Neural cell (in vitro differentiated cells): ENCODE measurements at regions not wholly inside any gene's neighbourhood (a gene's known extent, or its start where the extent isn't known, plus 50 kb on each side); places are given as distances from the start of the nearest gene placed in this dataset.

ENCODE experiments used
- H2AFZ ChIP-seq: fragments of 200-600, 300-800 bp; sonication (generic), shearing (Covaris generic); 2 replicates; pipeline ENCODE4 v1.6.0; 2014; ENCODE audit warnings: low read depth, mild to moderate bottlenecking, antibody characterized with exemption, low read length, moderate library complexity
- H3F3A ChIP-seq: fragments of 200-600 bp; shearing (Covaris generic); 2 replicates; pipeline ENCODE4 v1.6.1; 2016; ENCODE audit warnings: mild to moderate bottlenecking, moderate library complexity, mixed read lengths, antibody characterized with exemption, low read length; ENCODE audit not compliant: insufficient read depth, poor library complexity, severe bottlenecking
- H3K27ac ChIP-seq: fragments of 200-600, 300-800 bp; sonication (generic), shearing (Covaris generic); 2 replicates; pipeline ENCODE4 v1.5.1; 2014; ENCODE audit warnings: mild to moderate bottlenecking, low read length, moderate library complexity
- H3K27me3 ChIP-seq: fragments of 300-800, 200-600 bp; sonication (generic), shearing (Covaris generic); 2 replicates; pipeline ENCODE4 v1.6.0; 2014; ENCODE audit warnings: mild to moderate bottlenecking, low read depth, low read length, moderate library complexity; ENCODE audit not compliant: insufficient read depth
- H3K36me3 ChIP-seq: fragments of 300-800, 200-600 bp; sonication (generic), shearing (Covaris generic); 2 replicates; pipeline ENCODE4 v1.5.1; 2014; ENCODE audit warnings: mild to moderate bottlenecking, antibody characterized with exemption, low read length, moderate library complexity; ENCODE audit not compliant: insufficient read depth
- H3K4me2 ChIP-seq: fragments of 300-800, 200-600 bp; sonication (generic), shearing (Covaris generic); 2 replicates; pipeline ENCODE4 v1.6.0; 2014; ENCODE audit warnings: mild to moderate bottlenecking, low read length
- H3K4me3 ChIP-seq: fragments of 300-800, 200-600 bp; sonication (generic), shearing (Covaris generic); 2 replicates; pipeline ENCODE4 v1.5.1; 2014; ENCODE audit warnings: mild to moderate bottlenecking, low read length, moderate library complexity
- H3K79me2 ChIP-seq: fragments of 200-600 bp; shearing (Covaris generic); replicated peaks from 2 replicates; pipeline ENCODE4 v1.6.0; 2014; ENCODE audit warnings: mild to moderate bottlenecking, low read length, moderate library complexity; ENCODE audit not compliant: insufficient read depth
- H3K9ac ChIP-seq: fragments of 300-800, 200-600 bp; sonication (generic), shearing (Covaris generic); 2 replicates; pipeline ENCODE4 v1.6.1; 2016; ENCODE audit warnings: mild to moderate bottlenecking, low read length, mixed read lengths
- H3K9me2 ChIP-seq: fragments of 200-600 bp; shearing (Covaris generic); 2 replicates; pipeline ENCODE4 v1.6.1; 2016; ENCODE audit warnings: mild to moderate bottlenecking, low read length, mixed read lengths; ENCODE audit not compliant: insufficient read depth
- H3K9me3 ChIP-seq: fragments of 200-600, 300-800 bp; sonication (generic), shearing (Covaris generic); 2 replicates; pipeline ENCODE4 v1.6.1; 2016; ENCODE audit warnings: mild to moderate bottlenecking, mixed run types, low read length, moderate library complexity, mixed read lengths
- H4K20me1 ChIP-seq: fragments of 200-600 bp; shearing (Covaris generic); 2 replicates; pipeline ENCODE4 v1.6.1; 2016; ENCODE audit warnings: mild to moderate bottlenecking, mixed run types; ENCODE audit not compliant: insufficient read depth
- CTCF ChIP-seq: fragments of 450-650 bp; IDR thresholded peaks from 2 replicates; pipeline ENCODE4 v1.5.1; 2014; ENCODE audit warnings: antibody characterized with exemption, mild to moderate bottlenecking, moderate library complexity; ENCODE audit not compliant: poor library complexity, severe bottlenecking
- EP300 ChIP-seq: fragments of 450-650 bp; conservative IDR thresholded peaks from 2 replicates; pipeline ENCODE4 v1.6.1; 2014; ENCODE audit warnings: antibody characterized with exemption, mild to moderate bottlenecking, moderate library complexity; ENCODE audit not compliant: poor library complexity, severe bottlenecking
- EZH2 ChIP-seq: fragments of 200-600, 300-800 bp; shearing (Covaris generic), sonication (generic); IDR thresholded peaks from 2 replicates; pipeline ENCODE4 v1.6.1; 2014; ENCODE audit warnings: antibody characterized with exemption, low read length, borderline replicate concordance, mild to moderate bottlenecking; ENCODE audit not compliant: insufficient read depth, poor library complexity, severe bottlenecking
- MXI1 ChIP-seq: fragments of 450-650 bp; conservative IDR thresholded peaks from 2 replicates; pipeline ENCODE4 v1.6.1; 2014; ENCODE audit warnings: antibody characterized with exemption, mild to moderate bottlenecking; ENCODE audit not compliant: poor library complexity, severe bottlenecking
- RAD21 ChIP-seq: fragments of 450-650 bp; conservative IDR thresholded peaks from 2 replicates; pipeline ENCODE4 v1.6.1; 2014; ENCODE audit warnings: antibody characterized with exemption, mild to moderate bottlenecking, moderate library complexity
- SMC3 ChIP-seq: fragments of 450-650 bp; conservative IDR thresholded peaks from 2 replicates; pipeline ENCODE4 v1.6.1; 2014; ENCODE audit warnings: antibody characterized with exemption, mild to moderate bottlenecking, moderate library complexity; ENCODE audit not compliant: poor library complexity
- TAF1 ChIP-seq: IDR thresholded peaks from 2 replicates; pipeline ENCODE4 v1.6.1; 2012; ENCODE audit warnings: low read depth
- TF ChIP-seq, protein P1 (sequence below): IDR thresholded peaks from 2 replicates; pipeline ENCODE4 v1.6.1; 2012; ENCODE audit warnings: borderline replicate concordance

- Histone ChIP-seq H3K36me3 (no peaks in the 10 kb centered on the region), H3F3A (no peaks in the 10 kb centered on the region), H3K27ac (no peak overlapping the region), H2AFZ (no peak overlapping the region), H3K4me3 (no peak overlapping the region), H3K9me2 (no peaks in the 10 kb centered on the region), H3K79me2 (no peaks in the 10 kb centered on the region), H3K27me3 (no peaks in the 10 kb centered on the region), H3K9ac (no peak overlapping the region), H4K20me1 (no peaks in the 10 kb centered on the region), H3K4me2 (no peak overlapping the region), H3K9me3 (peaks cover 3% of the 10 kb centered on the region)
- TF ChIP-seq TAF1 (no peak), RAD21 (no peak), EZH2 (no peak), CTCF (no peak)
These were observed 280.0 kb downstream of the TMEM114 start for GRCh38 chr16:8310323-8310722.

GRCh38 chr16:8305201-8305600 lies 285.1 kb downstream of the TMEM114 start:
- H3K27me3 ChIP-seq, result no peaks in the 10 kb centered on the region

More at GRCh38 chr16:8305201-8305600, 285.1 kb downstream of the TMEM114 start:
- Histone ChIP-seq H3K9ac (no peak overlapping the region), H3F3A (no peaks in the 10 kb centered on the region), H3K9me3 (peaks cover 3% of the 10 kb centered on the region), H3K27ac (no peak overlapping the region), H2AFZ (no peak overlapping the region), H3K36me3 (no peaks in the 10 kb centered on the region), H3K4me3 (no peak overlapping the region), H3K79me2 (no peaks in the 10 kb centered on the region), H3K9me2 (no peaks in the 10 kb centered on the region), H4K20me1 (no peaks in the 10 kb centered on the region), H3K4me2 (no peak overlapping the region)
- TF ChIP-seq EP300, result no peak
- TF ChIP-seq SMC3, result no peak
- no peak for TF ChIP-seq RAD21
- TF ChIP-seq, protein P1, sequence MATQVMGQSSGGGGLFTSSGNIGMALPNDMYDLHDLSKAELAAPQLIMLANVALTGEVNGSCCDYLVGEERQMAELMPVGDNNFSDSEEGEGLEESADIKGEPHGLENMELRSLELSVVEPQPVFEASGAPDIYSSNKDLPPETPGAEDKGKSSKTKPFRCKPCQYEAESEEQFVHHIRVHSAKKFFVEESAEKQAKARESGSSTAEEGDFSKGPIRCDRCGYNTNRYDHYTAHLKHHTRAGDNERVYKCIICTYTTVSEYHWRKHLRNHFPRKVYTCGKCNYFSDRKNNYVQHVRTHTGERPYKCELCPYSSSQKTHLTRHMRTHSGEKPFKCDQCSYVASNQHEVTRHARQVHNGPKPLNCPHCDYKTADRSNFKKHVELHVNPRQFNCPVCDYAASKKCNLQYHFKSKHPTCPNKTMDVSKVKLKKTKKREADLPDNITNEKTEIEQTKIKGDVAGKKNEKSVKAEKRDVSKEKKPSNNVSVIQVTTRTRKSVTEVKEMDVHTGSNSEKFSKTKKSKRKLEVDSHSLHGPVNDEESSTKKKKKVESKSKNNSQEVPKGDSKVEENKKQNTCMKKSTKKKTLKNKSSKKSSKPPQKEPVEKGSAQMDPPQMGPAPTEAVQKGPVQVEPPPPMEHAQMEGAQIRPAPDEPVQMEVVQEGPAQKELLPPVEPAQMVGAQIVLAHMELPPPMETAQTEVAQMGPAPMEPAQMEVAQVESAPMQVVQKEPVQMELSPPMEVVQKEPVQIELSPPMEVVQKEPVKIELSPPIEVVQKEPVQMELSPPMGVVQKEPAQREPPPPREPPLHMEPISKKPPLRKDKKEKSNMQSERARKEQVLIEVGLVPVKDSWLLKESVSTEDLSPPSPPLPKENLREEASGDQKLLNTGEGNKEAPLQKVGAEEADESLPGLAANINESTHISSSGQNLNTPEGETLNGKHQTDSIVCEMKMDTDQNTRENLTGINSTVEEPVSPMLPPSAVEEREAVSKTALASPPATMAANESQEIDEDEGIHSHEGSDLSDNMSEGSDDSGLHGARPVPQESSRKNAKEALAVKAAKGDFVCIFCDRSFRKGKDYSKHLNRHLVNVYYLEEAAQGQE, result no peak
- TF ChIP-seq CTCF, result no peak
- no peak for TF ChIP-seq MXI1
- no peak for TF ChIP-seq EZH2
